ENCODE measurements at regions not wholly inside any gene's neighbourhood (a gene's known extent, or its start where the extent isn't known, plus 50 kb on each side); places are given as distances from the start of the nearest gene placed in this dataset.

- no peak overlapping the region for H3K4me3 ChIP-seq
- no peak overlapping the region for H3K27ac ChIP-seq
Observed at GRCh38 chr4:20570981-20571715, 129.1 kb upstream of the PACRGL start.

DNA sequence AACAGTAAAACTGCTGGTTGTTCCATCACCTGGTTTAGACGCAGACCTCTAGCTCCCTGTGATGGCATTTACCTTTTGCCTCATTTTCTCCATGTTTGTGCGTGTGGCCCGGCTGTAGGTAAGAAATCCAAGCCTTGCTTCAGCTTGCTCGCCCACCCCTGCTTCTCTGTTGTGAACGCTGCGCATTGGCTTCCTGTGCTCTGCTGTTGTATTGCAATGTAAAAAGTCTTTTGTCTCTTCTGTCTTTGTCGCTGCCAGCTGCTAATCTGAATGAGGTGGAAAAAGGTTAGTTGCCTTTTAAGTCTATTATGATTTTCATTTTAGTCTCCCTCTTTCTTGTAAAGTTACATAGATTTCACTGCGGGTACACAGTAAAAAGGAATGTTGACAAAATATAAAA, 127.3 kb upstream of the PACRGL start:
- Histone ChIP-seq H3K27ac (no peak overlapping the region), H3K4me3 (no peak overlapping the region)

DNA sequence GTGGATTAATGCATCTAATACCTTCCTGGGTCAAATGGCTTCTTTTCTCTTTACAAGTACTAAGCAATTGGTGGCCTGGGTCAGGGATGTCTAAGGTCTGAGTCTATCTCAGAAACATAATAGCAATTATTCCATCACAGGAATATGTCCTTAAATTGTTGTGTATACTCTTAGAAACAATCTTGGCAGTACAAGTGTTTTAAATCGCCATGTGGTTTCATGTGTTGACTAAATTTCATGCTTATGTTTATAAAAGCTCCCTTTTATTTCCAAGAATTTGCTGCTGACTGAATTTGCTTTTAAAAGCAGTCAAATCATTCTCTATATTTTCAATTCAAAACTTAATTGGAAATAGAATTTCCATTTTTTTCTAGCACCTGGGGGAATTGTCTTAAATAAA, 125.3 kb upstream of the PACRGL start:
- Histone ChIP-seq H3K4me3 (no peak overlapping the region), H3K27ac (no peak overlapping the region)

GRCh38 chr4:20575486-20575885, 124.8 kb upstream of the PACRGL start:
- Histone ChIP-seq H3K4me3 (no peak overlapping the region), H3K27ac (no peak overlapping the region)

DNA sequence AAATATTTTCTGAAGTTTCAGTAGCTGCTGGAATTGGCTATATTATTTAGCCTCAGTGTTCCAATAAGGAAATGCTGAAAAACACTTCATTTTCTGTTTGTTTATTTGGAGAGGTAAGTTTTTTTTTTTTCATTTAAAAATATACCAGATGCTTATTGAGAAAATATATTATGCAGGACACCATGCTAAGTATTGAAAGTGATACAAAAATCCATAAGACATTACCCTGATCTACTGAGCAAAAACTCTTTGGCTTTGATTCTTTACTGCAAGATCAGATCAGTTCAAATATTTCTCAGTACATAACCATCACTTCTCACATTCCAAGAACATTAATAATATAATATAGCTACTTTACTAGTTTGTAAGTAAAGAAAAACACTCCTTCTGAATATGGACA, 123.4 kb upstream of the PACRGL start:
- no peak overlapping the region for H3K4me3 ChIP-seq
- H3K27ac ChIP-seq: no peak overlapping the region

- Histone ChIP-seq H3K27ac (no peak overlapping the region), H3K4me3 (no peak overlapping the region)
Observed at GRCh38 chr4:20577702-20578101, 122.6 kb upstream of the PACRGL start.

DNA sequence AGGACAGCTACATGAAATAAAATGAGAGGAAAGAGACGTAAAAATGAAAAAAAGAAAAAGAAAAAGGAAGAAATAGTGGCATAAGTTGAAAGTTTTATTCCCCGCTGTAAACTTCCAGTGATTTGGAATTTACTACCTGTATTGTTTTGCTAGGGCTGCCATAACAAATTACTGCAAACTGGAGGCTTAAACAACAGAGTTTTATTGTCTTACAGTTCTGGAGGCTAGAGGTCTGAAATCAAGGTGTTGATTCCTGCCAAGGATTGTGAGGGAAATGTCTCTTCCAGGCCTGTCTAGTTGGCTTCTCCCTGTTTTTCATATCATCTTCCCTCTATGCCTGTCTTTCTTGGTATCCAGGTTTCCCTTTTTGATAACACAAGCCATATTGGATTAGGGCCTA, 119.4 kb upstream of the PACRGL start:
- no peak overlapping the region for H3K4me3 ChIP-seq
- H3K27ac ChIP-seq: no peak overlapping the region

DNA sequence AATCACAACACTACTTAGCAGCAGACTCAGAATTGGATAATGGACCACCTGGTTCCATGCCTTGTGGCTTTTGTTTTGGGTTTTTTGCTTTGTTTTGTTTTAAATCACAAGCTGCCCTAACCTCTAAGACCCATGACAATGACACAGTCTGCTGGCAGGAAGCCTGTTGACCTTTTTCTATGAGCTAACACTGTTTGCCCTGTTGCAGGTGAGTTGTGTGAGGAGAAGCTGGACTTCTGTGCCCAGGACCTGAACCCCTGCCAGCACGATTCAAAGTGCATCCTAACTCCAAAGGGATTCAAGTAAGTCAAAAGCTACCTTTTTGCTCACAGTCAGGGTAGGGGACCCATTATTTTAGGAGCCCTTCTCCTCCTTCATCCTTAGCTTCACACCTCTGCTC, 110.8 kb upstream of the PACRGL start:
- no peak overlapping the region for H3K27ac ChIP-seq
- no peak overlapping the region for H3K4me3 ChIP-seq

- Histone ChIP-seq H3K27ac (no peak overlapping the region), H3K4me3 (no peak overlapping the region)
Observed at GRCh38 chr4:20590849-20591248, 109.4 kb upstream of the PACRGL start.

GRCh38 chr4:20591571-20591970, 108.7 kb upstream of the PACRGL start:
- Histone ChIP-seq H3K27ac (no peak overlapping the region), H3K4me3 (no peak overlapping the region)

- no peak overlapping the region for H3K27ac ChIP-seq
- no peak overlapping the region for H3K4me3 ChIP-seq
Observed at GRCh38 chr4:20592013-20592412, 108.2 kb upstream of the PACRGL start.

DNA sequence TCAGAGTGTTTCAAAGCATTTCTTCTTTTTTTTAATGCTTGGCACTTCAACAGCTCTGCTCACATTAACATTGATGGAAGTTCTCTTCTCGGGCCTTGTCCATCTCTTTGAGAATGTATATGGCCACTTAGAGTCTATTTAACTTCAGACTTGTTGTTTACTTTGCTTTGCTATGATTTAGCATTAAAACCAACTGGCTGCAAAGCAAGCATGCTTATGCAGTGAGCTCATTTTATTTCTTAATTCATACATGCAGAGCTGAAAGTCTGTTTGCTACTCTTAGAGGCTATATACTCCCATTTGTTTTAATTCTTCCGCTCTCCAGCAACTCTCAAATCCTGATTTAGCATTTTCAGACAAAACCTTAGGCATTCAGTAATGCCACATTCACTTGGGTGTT, 107.6 kb upstream of the PACRGL start:
- no peak overlapping the region for H3K27ac ChIP-seq
- H3K4me3 ChIP-seq: no peak overlapping the region

DNA sequence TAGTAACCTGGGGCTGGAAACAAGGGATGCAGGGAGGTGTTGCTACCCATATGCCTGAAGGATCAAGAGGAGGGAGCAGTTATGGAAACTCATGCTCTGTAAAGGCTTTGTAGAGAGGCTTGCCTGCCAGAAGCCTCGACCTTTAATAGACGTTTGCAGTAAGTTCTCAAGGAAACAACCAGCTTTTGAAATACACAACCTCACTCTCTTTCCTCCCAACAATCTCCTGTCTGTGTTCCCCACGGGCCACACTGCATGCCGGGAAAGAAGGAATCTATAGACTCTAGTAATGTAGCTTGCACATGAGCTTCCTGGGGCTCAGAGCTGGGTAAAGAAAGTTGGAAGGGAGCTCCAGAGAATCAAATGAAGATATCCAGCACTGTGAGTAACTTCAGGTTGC, 101.6 kb upstream of the PACRGL start:
- Histone ChIP-seq H3K4me3 (no peak overlapping the region), H3K27ac (no peak overlapping the region)

GRCh38 chr4:20603671-20604313, 96.5 kb upstream of the PACRGL start:
- no peak overlapping the region for H3K27ac ChIP-seq
- no peak overlapping the region for H3K4me3 ChIP-seq

GRCh38 chr4:20612313-20612712, 87.9 kb upstream of the PACRGL start:
- H3K27ac ChIP-seq: no peak overlapping the region
- no peak overlapping the region for H3K4me3 ChIP-seq

DNA sequence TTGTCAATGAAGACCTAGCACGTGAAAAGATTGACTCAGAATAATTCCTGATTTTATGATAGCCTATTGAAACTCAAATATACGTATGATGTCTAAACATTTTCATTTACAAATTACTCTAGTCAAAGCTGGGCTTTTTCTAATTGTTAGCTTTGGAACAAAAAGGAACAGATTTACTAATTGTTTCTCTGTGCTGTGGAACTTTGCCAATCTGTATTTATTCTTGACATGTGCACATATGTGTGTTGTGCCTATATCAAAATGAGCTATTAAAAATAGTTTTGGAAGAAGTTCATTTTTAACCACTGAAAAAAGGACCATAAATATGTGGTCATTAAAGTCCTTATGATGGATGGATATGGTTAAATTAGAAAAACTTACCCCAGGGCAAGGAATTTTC, 85.4 kb upstream of the PACRGL start:
- Histone ChIP-seq H3K27ac (no peak overlapping the region), H3K4me3 (no peak overlapping the region)

GRCh38 chr4:20615486-20616260, 84.6 kb upstream of the PACRGL start:
- no peak overlapping the region for H3K4me3 ChIP-seq
- H3K27ac ChIP-seq: no peak overlapping the region

DNA sequence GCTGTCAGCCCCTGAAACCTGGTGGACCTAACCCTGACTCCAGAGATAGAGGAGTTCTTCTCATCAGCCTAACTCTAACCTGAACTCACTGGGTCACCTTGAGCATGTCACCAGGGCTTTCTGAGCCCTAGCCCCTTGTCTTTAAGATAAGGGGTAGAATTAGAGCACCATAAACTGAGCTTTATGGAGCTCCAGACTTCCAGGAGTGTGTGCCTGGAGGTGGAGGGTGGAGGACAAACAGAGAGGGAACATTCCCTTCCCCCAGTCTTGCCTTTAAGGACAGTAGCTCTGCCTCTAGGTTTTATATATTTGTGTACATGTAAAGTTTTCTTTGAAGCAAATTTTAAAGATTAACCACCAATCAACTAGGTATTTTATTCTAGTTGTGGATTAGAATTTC, 83.9 kb upstream of the PACRGL start:
- Histone ChIP-seq H3K27ac (no peak overlapping the region), H3K4me3 (no peak overlapping the region)

DNA sequence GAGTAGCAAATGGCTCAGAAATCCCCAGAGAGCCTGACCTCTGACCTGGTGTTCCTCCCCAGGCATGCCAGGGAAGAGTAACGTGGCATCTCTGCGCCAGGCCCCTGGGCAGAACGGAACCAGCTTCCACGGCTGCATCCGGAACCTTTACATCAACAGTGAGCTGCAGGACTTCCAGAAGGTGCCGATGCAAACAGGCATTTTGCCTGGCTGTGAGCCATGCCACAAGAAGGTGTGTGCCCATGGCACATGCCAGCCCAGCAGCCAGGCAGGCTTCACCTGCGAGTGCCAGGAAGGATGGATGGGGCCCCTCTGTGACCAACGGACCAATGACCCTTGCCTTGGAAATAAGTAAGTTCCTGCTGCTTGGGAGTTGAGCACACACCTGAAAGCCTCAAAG, 83.4 kb upstream of the PACRGL start:
- no peak overlapping the region for H3K27ac ChIP-seq
- H3K4me3 ChIP-seq: no peak overlapping the region

GRCh38 chr4:20617678-20618396, 82.4 kb upstream of the PACRGL start:
- H3K27ac ChIP-seq: peak overlapping the region in 3 of 21 experiments; percentile 19 to 64 (median 56)
- H3K4me3 ChIP-seq: no peak overlapping the region
